GM10266 (cell line): ENCODE measurements at regions not wholly inside any gene's neighbourhood (a gene's known extent, or its start where the extent isn't known, plus 50 kb on each side); places are given as distances from the start of the nearest gene placed in this dataset.

Experiments
- DNase-seq: peaks from one replicate; pipeline ENCODE4 v3.0.0; 2012; ENCODE audit errors: extremely low spot score
- TF ChIP-seq, protein P1 (sequence below): IDR thresholded peaks from 2 replicates; pipeline ENCODE4 v1.5.1; 2012; ENCODE audit warnings: mild to moderate bottlenecking, low read depth; ENCODE audit not compliant: control insufficient read depth, insufficient read depth; ENCODE audit errors: missing control alignments

DNA sequence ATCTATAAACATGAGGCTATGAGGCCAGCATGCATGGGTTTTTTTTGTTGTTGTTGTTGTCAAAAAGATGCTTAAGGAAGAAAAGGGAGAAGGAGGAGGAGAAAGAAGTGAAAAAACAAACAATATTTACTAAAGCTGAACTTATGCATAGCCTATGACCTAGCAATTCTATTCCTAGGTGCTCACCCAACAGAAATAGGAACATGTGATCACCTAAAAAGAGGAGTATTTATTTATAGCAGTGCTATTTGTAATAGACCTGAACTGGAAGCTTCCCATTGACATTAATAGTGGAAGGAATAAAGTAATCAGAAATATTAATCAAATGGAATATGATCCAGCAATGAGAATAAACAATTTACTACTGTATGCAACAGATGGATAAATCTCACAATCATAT lies 156.5 kb upstream of the OLIG3 start:
- TF ChIP-seq, protein P1, sequence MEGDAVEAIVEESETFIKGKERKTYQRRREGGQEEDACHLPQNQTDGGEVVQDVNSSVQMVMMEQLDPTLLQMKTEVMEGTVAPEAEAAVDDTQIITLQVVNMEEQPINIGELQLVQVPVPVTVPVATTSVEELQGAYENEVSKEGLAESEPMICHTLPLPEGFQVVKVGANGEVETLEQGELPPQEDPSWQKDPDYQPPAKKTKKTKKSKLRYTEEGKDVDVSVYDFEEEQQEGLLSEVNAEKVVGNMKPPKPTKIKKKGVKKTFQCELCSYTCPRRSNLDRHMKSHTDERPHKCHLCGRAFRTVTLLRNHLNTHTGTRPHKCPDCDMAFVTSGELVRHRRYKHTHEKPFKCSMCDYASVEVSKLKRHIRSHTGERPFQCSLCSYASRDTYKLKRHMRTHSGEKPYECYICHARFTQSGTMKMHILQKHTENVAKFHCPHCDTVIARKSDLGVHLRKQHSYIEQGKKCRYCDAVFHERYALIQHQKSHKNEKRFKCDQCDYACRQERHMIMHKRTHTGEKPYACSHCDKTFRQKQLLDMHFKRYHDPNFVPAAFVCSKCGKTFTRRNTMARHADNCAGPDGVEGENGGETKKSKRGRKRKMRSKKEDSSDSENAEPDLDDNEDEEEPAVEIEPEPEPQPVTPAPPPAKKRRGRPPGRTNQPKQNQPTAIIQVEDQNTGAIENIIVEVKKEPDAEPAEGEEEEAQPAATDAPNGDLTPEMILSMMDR: no peak
- no peak for DNase-seq

DNA sequence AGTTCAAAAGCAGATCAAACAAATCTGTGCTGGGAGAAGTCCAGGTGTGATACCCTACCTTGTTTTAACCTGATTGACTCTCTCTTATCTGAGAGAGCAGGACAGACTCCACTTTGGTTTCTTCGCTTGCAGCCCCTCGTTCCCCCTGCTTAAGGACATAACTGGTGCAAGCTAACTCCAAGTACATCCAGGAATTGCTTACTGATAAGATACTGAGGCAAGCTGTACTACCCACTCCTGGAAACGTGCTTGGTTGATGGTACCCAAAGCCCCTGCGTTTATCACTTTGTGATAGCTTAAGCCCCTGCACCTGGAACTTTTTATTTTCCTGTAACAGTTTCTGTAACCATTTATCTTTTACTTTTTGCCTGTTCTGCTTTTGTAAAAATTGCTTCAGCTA lies 157.0 kb upstream of the OLIG3 start:
- TF ChIP-seq, protein P1: no peak
- no peak for DNase-seq

DNA sequence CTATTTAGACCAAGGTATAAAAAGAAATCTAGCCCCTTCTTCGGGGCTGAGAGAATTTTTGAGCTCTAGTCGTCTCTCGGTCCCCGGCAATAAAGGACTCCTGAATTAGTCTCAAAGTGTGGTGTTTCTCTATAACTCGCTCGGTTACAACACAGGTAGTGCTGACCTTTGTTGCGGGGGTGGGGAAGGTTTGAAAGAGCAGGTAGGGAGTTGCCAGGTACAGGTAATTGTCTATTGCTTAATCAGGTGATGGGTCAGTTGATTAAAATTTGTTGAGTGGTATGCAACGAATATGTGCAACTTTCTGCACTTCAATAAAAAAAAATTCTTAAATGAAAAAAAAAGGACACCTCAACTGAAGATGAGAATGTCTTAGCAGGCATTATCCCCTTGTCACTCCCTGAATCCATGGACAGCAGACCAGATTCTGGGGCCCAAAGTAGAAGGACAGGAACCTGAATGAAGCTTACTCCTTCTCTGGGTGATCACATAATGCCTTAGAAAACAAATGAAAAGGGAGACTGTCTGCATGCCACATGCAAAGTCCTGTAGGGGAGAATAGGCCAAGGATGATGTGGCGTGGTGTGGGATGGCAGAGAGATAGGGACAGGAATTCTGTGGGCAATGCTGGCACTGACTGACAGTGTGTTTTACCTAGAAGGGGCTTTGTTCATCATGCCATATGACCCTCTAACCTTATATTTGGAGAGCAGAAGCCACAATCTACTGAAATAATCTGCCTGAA lies 157.6 kb upstream of the OLIG3 start:
- no peak for DNase-seq
- TF ChIP-seq, protein P1: no peak

DNA sequence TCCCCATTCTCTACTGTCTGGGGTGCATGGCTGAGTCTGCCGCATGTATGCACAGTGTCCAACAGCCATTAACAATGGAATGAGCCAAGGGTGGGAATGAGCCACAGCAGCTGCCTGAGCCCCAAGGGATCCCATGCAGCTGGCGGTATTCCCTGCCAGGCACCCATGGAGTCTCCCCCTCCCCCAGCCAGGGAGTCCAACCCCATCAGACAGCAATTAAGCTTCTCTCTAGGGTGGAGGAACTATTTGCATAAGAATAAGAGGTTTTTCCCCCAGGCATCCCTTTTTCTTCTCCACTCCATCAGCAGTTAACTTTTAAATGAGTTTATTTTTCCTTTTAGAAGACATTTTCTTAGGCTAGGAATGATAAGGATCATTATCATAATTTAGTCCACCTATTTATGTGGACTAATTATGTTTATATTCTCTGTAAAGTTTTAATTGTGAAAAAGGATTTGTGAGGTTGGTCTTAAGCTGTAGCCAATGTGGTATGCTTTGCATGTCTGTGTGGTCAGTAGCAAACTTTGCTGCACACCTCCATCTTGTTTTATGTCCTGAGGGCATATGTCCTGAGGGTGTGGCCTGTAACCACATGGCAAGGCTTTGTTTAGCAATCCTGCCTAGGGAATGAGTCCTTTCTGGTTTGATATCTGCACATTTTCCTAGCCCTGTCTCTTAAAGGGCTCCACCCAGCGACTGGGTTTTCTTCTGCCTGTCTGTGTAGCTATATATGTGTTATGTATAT lies 158.9 kb upstream of the OLIG3 start:
- no peak for DNase-seq
- TF ChIP-seq, protein P1: no peak

DNA sequence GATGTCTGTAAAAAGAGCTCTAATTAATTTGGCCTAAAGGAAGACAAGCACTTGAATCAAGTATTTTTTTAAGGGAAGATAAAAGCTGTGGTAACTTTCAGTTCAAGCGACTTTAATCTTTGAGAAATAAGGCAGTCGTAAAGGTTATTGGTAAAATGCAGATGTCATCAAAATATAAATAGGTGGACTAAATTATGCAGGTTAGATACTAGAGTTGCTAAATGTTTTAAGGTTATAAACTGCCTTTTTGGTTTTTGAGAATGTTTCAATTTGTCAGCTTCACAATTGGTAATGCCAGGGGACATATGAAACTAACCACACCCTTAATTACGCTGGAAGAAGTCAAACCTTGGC lies 159.5 kb upstream of the OLIG3 start:
- DNase-seq: no peak
- TF ChIP-seq, protein P1: no peak

DNA sequence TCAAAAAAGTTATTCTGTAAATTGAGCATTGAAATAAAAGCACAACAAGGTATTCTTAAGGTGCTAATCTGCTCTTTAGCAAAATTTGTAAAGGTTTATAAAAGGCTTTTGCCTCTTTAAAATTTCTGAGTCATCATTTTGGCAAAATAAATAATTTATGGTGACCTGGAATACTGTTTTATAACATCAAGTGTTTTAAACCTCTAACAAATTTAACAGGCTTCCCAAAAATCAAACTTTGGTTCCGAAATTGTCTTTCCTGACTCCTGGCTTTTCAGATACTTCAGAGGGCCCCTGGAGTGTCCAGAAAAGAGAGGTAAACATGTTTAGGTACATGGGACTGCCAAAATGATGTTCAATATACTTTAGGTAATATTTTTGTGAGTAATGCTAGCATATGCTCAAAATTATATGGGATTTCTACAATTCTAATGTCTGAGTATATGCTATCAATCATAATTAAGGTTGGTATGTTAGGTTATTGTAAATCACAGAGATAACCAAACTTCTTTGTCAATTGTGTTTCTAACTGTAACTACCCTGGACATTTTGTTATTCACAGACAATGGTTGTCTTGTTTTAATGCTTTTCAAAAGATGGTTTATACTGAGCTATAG lies 160.3 kb upstream of the OLIG3 start:
- TF ChIP-seq, protein P1: no peak
- DNase-seq: no peak

DNA sequence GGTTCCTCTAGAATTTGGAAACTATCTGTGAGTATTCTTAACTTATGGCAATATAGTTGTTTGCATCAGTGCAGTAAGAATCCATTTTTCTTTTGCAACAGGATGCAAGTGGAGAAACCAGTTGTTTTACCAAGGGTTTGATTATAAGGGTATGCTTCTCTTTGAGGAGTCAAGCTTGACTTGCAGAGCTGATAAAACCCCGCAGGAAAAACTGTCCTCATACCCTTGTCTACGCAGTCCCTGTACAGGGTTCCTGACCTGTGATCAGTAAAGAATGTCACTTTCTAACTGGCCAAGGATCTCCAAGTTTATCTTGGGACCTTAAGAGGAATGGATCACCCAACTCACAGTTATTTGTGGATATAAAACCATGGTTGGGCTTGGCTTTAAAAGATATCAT lies 161.1 kb upstream of the OLIG3 start:
- DNase-seq: no peak
- TF ChIP-seq, protein P1: no peak
